ENCODE measurements at regions not wholly inside any gene's neighbourhood (a gene's known extent, or its start where the extent isn't known, plus 50 kb on each side); places are given as distances from the start of the nearest gene placed in this dataset.

- no peak for DNase-seq (ENCODE audit: low read depth in 1 of 2, low spot score in 1 of 2)
Measured at GRCh38 chr16:6341981-6342380, 990.7 kb upstream of the RBFOX1 start.

GRCh38 chr16:6335072-6335471 is 997.6 kb upstream of the RBFOX1 start:
- no peak for DNase-seq (ENCODE audit: low read depth in 1 of 2, low spot score in 1 of 2)

- no peak for DNase-seq (ENCODE audit: low read depth in 1 of 2, low spot score in 1 of 2)
Measured at GRCh38 chr16:6331770-6332169, 1000.9 kb upstream of the RBFOX1 start.

GRCh38 chr16:6317934-6318333 is 1014.7 kb upstream of the RBFOX1 start:
- DNase-seq (ENCODE audit: low read depth in 1 of 2, low spot score in 1 of 2), result no peak

GRCh38 chr16:6309271-6309670 is 1023.4 kb upstream of the RBFOX1 start:
- no peak for DNase-seq (ENCODE audit: low read depth in 1 of 2, low spot score in 1 of 2)

- no peak for DNase-seq (ENCODE audit: low read depth in 1 of 2, low spot score in 1 of 2)
Measured at GRCh38 chr16:6308176-6308575, 1024.5 kb upstream of the RBFOX1 start.

- no peak for DNase-seq (ENCODE audit: low read depth in 1 of 2, low spot score in 1 of 2)
Measured at GRCh38 chr16:6300523-6300922, 1032.1 kb upstream of the RBFOX1 start.

- no peak for DNase-seq (ENCODE audit: low read depth in 1 of 2, low spot score in 1 of 2)
Measured at GRCh38 chr16:6297666-6298410, 1034.8 kb upstream of the RBFOX1 start.

GRCh38 chr16:6286176-6286575 is 1046.5 kb upstream of the RBFOX1 start:
- DNase-seq (ENCODE audit: low read depth in 1 of 2, low spot score in 1 of 2), result no peak

- DNase-seq (ENCODE audit: low read depth in 1 of 2, low spot score in 1 of 2), result no peak
Measured at GRCh38 chr16:6284731-6285130, 1047.9 kb upstream of the RBFOX1 start.

- DNase-seq (ENCODE audit: low read depth in 1 of 2, low spot score in 1 of 2), result no peak
Measured at GRCh38 chr16:6281994-6282393, 1050.7 kb upstream of the RBFOX1 start.

- DNase-seq (ENCODE audit: low read depth in 1 of 2, low spot score in 1 of 2), result no peak
Measured at GRCh38 chr16:6281274-6281673, 1051.4 kb upstream of the RBFOX1 start.

GRCh38 chr16:6280055-6280454 is 1052.6 kb upstream of the RBFOX1 start:
- no peak for DNase-seq (ENCODE audit: low read depth in 1 of 2, low spot score in 1 of 2)

GRCh38 chr16:6279286-6279685 is 1053.4 kb upstream of the RBFOX1 start:
- DNase-seq (ENCODE audit: low read depth in 1 of 2, low spot score in 1 of 2), result no peak

GRCh38 chr16:6274351-6274750 is 1058.3 kb upstream of the RBFOX1 start:
- no peak for DNase-seq (ENCODE audit: low read depth in 1 of 2, low spot score in 1 of 2)

- DNase-seq (ENCODE audit: low read depth in 1 of 2, low spot score in 1 of 2), result no peak
Measured at GRCh38 chr16:6267682-6268081, 1065.0 kb upstream of the RBFOX1 start.

- DNase-seq (ENCODE audit: low read depth in 1 of 2, low spot score in 1 of 2), result no peak
Measured at GRCh38 chr16:6266703-6267102, 1065.9 kb upstream of the RBFOX1 start.

GRCh38 chr16:6265968-6266367 is 1066.7 kb upstream of the RBFOX1 start:
- no peak for DNase-seq (ENCODE audit: low read depth in 1 of 2, low spot score in 1 of 2)

GRCh38 chr16:6258056-6258455 is 1074.6 kb upstream of the RBFOX1 start:
- no peak for DNase-seq (ENCODE audit: low read depth in 1 of 2, low spot score in 1 of 2)

GRCh38 chr16:6252541-6252940 is 1080.1 kb upstream of the RBFOX1 start:
- no peak for DNase-seq (ENCODE audit: low read depth in 1 of 2, low spot score in 1 of 2)

- no peak for DNase-seq (ENCODE audit: low read depth in 1 of 2, low spot score in 1 of 2)
Measured at GRCh38 chr16:6250511-6250910, 1082.1 kb upstream of the RBFOX1 start.

GRCh38 chr16:6249863-6250262 is 1082.8 kb upstream of the RBFOX1 start:
- DNase-seq (ENCODE audit: low read depth in 1 of 2, low spot score in 1 of 2), result no peak

GRCh38 chr16:6248199-6248598 is 1084.4 kb upstream of the RBFOX1 start:
- DNase-seq (ENCODE audit: low read depth in 1 of 2, low spot score in 1 of 2), result no peak
